ENCODE measurements at regions not wholly inside any gene's neighbourhood (a gene's known extent, or its start where the extent isn't known, plus 50 kb on each side); places are given as distances from the start of the nearest gene placed in this dataset.
"Not testable (repeated sequence)": the region's sequence is repeated elsewhere in the genome, so short reads cannot be mapped to it uniquely, and the experiment has no call there.

DNA sequence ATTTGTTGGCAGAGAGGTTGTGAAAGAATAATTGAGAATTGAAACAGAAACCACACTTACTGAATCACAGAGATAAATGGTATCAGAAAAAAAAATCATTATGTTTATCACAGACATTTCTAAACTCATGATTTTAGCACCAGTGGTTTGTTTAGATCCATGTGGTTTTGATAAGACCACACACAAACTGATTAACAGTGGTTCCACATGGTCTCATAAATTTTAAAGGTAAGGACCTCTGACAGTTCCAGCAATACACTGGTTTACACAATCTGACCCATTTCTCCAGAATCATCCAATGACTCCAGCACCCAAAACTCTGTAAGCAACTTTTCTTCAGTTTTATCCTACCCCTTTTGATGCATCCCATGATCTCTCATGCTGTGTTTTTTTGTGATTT lies 261.2 kb downstream of the ANXA1 start:
- Histone ChIP-seq H3K27ac (no peak overlapping the region), H3K27me3 (no peaks in the 10 kb centered on the region), H3K9me3 (no peaks in the 10 kb centered on the region), H3K4me3 (no peak overlapping the region), H3K4me1 (no peaks in the 10 kb centered on the region), H3K36me3 (no peaks in the 10 kb centered on the region)
- in situ Hi-C loops (cut with MboI; ENCODE audit: low sequenced_read_pairs in 4 of 4): loop anchor here in 1 of 4 donors (25.0 kb wide), 1 partner anchor 99 kb away; no protein-coding TSS in a partner anchor
- DNase-seq (no peak), ATAC-seq (no peak)
- intact Hi-C loops (cut with DNase I; ENCODE audit: low total_unique reads): no loop called here
- TF ChIP-seq, protein P1, sequence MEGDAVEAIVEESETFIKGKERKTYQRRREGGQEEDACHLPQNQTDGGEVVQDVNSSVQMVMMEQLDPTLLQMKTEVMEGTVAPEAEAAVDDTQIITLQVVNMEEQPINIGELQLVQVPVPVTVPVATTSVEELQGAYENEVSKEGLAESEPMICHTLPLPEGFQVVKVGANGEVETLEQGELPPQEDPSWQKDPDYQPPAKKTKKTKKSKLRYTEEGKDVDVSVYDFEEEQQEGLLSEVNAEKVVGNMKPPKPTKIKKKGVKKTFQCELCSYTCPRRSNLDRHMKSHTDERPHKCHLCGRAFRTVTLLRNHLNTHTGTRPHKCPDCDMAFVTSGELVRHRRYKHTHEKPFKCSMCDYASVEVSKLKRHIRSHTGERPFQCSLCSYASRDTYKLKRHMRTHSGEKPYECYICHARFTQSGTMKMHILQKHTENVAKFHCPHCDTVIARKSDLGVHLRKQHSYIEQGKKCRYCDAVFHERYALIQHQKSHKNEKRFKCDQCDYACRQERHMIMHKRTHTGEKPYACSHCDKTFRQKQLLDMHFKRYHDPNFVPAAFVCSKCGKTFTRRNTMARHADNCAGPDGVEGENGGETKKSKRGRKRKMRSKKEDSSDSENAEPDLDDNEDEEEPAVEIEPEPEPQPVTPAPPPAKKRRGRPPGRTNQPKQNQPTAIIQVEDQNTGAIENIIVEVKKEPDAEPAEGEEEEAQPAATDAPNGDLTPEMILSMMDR (IDR thresholded peaks at IDR 0.05 in 4 of 5, conservative IDR thresholded peaks at IDR 0.05 in 1 of 5): no peak
- no peak for TF ChIP-seq POLR2A (IDR thresholded peaks at IDR 0.05)

DNA sequence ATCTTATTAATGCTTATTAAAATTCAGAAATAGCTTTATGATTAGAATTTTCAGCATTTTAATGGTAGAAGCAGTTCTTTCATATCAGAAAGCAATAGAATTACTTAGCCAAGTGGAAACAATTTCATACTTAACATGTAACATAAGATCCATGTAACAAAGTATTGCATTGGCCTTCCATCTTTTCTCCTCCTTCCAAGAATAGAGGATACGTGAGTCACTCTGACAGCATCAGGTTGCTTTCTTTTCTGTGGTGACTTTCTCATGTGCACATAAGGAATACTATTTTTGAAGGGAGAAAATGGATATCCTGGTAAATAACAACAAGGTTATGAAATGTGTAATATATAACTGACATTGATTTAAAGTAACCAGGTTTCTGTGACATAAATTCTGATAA lies 272.2 kb downstream of the ANXA1 start:
- Histone ChIP-seq H3K4me3 (no peak overlapping the region), H3K27me3 (no peaks in the 10 kb centered on the region), H3K9me3 (no peaks in the 10 kb centered on the region), H3K36me3 (no peaks in the 10 kb centered on the region), H3K27ac (no peak overlapping the region), H3K4me1 (no peaks in the 10 kb centered on the region)
- no peak for DNase-seq
- intact Hi-C loops (cut with DNase I; ENCODE audit: low total_unique reads): no loop called here
- no peak for ATAC-seq
- TF ChIP-seq, protein P1 (IDR thresholded peaks at IDR 0.05 in 4 of 5, conservative IDR thresholded peaks at IDR 0.05 in 1 of 5): no peak
- TF ChIP-seq POLR2A (IDR thresholded peaks at IDR 0.05): no peak
- in situ Hi-C loops (cut with MboI; ENCODE audit: low sequenced_read_pairs in 4 of 4): loop anchor here in 1 of 4 donors (25.0 kb wide), 1 partner anchor 88 kb away; no protein-coding TSS in a partner anchor

DNA sequence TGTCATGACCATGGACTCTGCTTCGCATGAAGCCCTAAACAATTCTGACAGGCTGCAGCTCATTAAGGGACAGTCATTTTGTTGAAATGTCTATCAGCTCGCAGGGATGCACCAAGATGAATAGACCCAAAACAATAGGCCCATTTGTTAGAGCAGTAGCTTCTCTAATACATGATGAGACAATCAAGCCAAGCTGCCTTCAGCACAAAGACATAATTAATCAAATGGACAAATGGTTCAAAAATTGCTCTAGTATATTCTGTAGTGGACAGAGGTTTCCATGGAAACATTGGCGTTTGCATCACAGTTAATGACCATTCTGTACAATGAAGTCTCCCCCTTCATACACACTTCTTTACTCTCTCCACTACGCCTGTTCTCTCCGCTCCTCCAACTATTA lies 274.6 kb downstream of the ANXA1 start:
- in situ Hi-C loops (cut with MboI; ENCODE audit: low sequenced_read_pairs in 4 of 4) (loop anchor here in 1 of 4 donors (25.0 kb wide), 1 partner anchor 89 kb away; no protein-coding TSS in a partner anchor), intact Hi-C loops (cut with DNase I; ENCODE audit: low total_unique reads) (no loop called here)
- Histone ChIP-seq H3K27ac (no peak overlapping the region), H3K4me1 (no peaks in the 10 kb centered on the region), H3K27me3 (no peaks in the 10 kb centered on the region), H3K4me3 (no peak overlapping the region), H3K36me3 (no peaks in the 10 kb centered on the region), H3K9me3 (no peaks in the 10 kb centered on the region)
- ATAC-seq: no peak
- DNase-seq: no peak
- TF ChIP-seq POLR2A (IDR thresholded peaks at IDR 0.05): no peak
- TF ChIP-seq, protein P1 (IDR thresholded peaks at IDR 0.05 in 4 of 5, conservative IDR thresholded peaks at IDR 0.05 in 1 of 5): no peak

DNA sequence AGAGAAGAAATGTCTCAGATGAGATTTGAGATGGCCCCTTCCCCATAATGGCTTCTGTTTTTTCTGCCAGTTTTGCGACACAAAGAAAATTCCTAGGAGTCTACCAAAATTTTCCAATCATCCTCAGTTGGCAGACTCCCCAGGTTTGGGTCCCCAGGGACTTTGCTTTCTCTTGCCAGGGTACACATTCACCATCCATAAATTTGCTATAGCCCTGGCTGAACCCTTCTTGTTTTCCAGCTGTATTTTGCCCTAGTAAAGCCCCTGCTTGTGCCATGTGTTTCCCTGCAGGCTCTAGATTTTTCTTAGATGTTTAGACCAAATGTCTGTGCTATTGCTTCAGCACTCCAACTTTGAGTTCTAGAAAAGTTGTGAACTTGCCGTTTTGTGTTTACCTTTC lies 283.2 kb downstream of the ANXA1 start:
- H3K4me1 ChIP-seq: no peaks in the 10 kb centered on the region
- in situ Hi-C loops (cut with MboI; ENCODE audit: low sequenced_read_pairs in 4 of 4) (loop anchor here in 1 of 4 donors (25.0 kb wide), 1 partner anchor 98 kb away; no protein-coding TSS in a partner anchor), intact Hi-C loops (cut with DNase I; ENCODE audit: low total_unique reads) (no loop called here)
- ATAC-seq (no peak), DNase-seq (no peak)
- no peak overlapping the region for H3K4me3 ChIP-seq
- H3K9me3 ChIP-seq: no peaks in the 10 kb centered on the region
- TF ChIP-seq, protein P1 (IDR thresholded peaks at IDR 0.05 in 4 of 5, conservative IDR thresholded peaks at IDR 0.05 in 1 of 5): no peak
- no peak for TF ChIP-seq POLR2A (IDR thresholded peaks at IDR 0.05)
- no peaks in the 10 kb centered on the region for H3K36me3 ChIP-seq
- H3K27me3 ChIP-seq: no peaks in the 10 kb centered on the region
- H3K27ac ChIP-seq: no peak overlapping the region

DNA sequence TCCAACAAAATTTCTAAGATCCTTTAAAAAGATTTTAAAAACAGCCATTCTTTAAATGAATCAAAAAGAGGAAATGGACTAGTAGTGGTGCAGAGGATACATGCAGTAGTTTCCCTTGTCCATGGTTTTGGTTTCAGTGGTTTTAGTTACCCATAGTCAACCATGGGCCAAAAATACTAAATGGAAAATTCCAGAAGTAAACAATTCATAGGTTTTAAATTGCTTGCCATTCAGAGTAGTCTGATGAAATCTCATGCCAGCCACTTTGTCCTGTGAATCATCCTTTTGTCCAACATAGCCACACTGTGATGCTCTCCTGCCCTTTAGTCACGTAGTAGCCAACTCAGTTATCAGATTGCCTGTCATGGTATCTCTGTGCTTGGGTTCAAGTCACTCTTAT lies 286.1 kb downstream of the ANXA1 start:
- ATAC-seq: no peak
- Histone ChIP-seq H3K36me3 (no peaks in the 10 kb centered on the region), H3K27me3 (no peaks in the 10 kb centered on the region), H3K4me1 (no peaks in the 10 kb centered on the region), H3K4me3 (no peak overlapping the region), H3K27ac (no peak overlapping the region), H3K9me3 (no peaks in the 10 kb centered on the region)
- intact Hi-C loops (cut with DNase I; ENCODE audit: low total_unique reads): no loop called here
- no peak for DNase-seq
- in situ Hi-C loops (cut with MboI; ENCODE audit: low sequenced_read_pairs in 4 of 4): loop anchor here in 1 of 4 donors (25.0 kb wide), 1 partner anchor 100 kb away; no protein-coding TSS in a partner anchor
- TF ChIP-seq, protein P1 (IDR thresholded peaks at IDR 0.05 in 4 of 5, conservative IDR thresholded peaks at IDR 0.05 in 1 of 5): no peak
- TF ChIP-seq POLR2A (IDR thresholded peaks at IDR 0.05): no peak

DNA sequence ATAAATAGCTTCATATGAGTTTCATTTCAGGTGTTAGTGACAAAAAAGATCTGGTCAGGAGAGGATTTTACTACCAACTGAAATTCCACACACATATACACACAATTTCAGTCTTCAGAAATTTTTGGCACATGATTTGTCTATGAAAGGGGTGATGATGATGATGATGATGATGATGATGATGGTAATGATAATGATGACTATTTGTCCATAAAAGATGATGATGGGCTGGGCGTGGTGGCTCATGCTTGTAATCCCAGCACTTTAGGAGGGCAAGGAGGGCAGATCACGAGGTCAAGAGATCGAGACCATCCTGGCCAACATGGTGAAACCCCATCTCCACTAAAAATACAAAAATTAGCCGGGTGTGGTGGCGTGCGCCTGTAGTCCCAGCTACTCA lies 288.2 kb downstream of the ANXA1 start:
- H3K4me3 ChIP-seq; H3K27me3 ChIP-seq; DNase-seq; ATAC-seq; H3K36me3 ChIP-seq; H3K9me3 ChIP-seq; H3K27ac ChIP-seq; H3K4me1 ChIP-seq; intact Hi-C loops (cut with DNase I; ENCODE audit: low total_unique reads): not testable (repeated sequence)
- in situ Hi-C loops (cut with MboI; ENCODE audit: low sequenced_read_pairs in 4 of 4): loop anchor here in 1 of 4 donors (25.0 kb wide), 1 partner anchor 103 kb away; no protein-coding TSS in a partner anchor

Measured in gastrocnemius medialis (tissue), 4 donors.